Lower leg skin (tissue), 3 donors: ENCODE measurements at regions not wholly inside any gene's neighbourhood (a gene's known extent, or its start where the extent isn't known, plus 50 kb on each side); places are given as distances from the start of the nearest gene placed in this dataset.

ENCODE experiments used
- POLR2A ChIP-seq, 2 donors: fragments of 450-650 bp; IDR thresholded peaks; one replicate each; pipeline ENCODE4 v1.6.1; 2016 to 2017; ENCODE audit warnings: antibody characterized with exemption in 2 of 2, mild to moderate bottlenecking in 1 of 2, moderate library complexity in 1 of 2
- TF ChIP-seq, protein P1 (sequence below), 3 donors: fragments of 450-650 bp; IDR thresholded peaks; one replicate each; pipeline ENCODE4 v1.5.1; 2016; ENCODE audit warnings: antibody characterized with exemption in 3 of 3, mild to moderate bottlenecking in 3 of 3, moderate library complexity in 2 of 3

DNA sequence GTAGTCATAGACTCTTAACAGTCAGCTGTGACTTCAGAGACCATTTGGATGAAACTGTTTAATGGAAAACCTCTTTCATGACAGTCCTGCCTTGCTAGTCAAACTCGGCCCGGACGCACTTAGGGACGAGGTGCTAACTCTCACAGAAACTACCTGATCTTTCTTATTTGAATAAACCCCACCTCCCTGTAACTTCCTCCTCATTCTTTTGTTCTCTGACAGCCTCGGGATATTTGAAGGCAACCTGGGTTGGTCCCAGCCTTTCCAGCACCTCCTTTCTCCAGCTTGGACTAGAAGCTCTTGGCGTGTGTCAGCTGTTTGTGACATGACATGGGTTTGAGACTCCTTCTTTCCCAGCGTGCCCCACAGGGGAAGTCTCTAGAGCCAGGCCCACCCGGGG, 175.3 kb upstream of the EXOC2 start:
- TF ChIP-seq, protein P1, sequence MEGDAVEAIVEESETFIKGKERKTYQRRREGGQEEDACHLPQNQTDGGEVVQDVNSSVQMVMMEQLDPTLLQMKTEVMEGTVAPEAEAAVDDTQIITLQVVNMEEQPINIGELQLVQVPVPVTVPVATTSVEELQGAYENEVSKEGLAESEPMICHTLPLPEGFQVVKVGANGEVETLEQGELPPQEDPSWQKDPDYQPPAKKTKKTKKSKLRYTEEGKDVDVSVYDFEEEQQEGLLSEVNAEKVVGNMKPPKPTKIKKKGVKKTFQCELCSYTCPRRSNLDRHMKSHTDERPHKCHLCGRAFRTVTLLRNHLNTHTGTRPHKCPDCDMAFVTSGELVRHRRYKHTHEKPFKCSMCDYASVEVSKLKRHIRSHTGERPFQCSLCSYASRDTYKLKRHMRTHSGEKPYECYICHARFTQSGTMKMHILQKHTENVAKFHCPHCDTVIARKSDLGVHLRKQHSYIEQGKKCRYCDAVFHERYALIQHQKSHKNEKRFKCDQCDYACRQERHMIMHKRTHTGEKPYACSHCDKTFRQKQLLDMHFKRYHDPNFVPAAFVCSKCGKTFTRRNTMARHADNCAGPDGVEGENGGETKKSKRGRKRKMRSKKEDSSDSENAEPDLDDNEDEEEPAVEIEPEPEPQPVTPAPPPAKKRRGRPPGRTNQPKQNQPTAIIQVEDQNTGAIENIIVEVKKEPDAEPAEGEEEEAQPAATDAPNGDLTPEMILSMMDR (IDR thresholded peaks at IDR 0.05), result no peak
- no peak for TF ChIP-seq POLR2A (IDR thresholded peaks at IDR 0.05)
